Trophoblast cell (in vitro differentiated cells and primary cell): ENCODE measurements at regions not wholly inside any gene's neighbourhood (a gene's known extent, or its start where the extent isn't known, plus 50 kb on each side); places are given as distances from the start of the nearest gene placed in this dataset.

ENCODE experiments used
- DNase-seq, 2 donors: peaks; one replicate each; pipeline ENCODE4 v3.0.0-alpha.2; 2016
- H2AFZ ChIP-seq: 2 replicates; pipeline ENCODE4 v1.6.1; 2013; ENCODE audit warnings: low read length, moderate library complexity, mild to moderate bottlenecking; ENCODE audit not compliant: insufficient read depth, poor library complexity
- H2AK5ac ChIP-seq: 2 replicates; pipeline ENCODE4 v1.6.1; 2013; ENCODE audit warnings: mild to moderate bottlenecking, low read length
- H2BK120ac ChIP-seq: 2 replicates; pipeline ENCODE4 v1.6.1; 2013; ENCODE audit warnings: low read length, mild to moderate bottlenecking, moderate library complexity; ENCODE audit not compliant: insufficient read depth, poor library complexity
- H2BK12ac ChIP-seq: 2 replicates; pipeline ENCODE4 v1.6.1; 2013; ENCODE audit warnings: mild to moderate bottlenecking, low read length, moderate library complexity
- H2BK5ac ChIP-seq: 2 replicates; pipeline ENCODE4 v1.6.1; 2013; ENCODE audit warnings: low read length, low read depth, moderate library complexity, mild to moderate bottlenecking; ENCODE audit not compliant: poor library complexity
- H3K14ac ChIP-seq: 2 replicates; pipeline ENCODE4 v1.6.1; 2013; ENCODE audit warnings: mild to moderate bottlenecking, low read length
- H3K18ac ChIP-seq: 2 replicates; pipeline ENCODE4 v1.6.1; 2013; ENCODE audit warnings: mild to moderate bottlenecking, low read length
- H3K23ac ChIP-seq: 2 replicates; pipeline ENCODE4 v1.6.1; 2013; ENCODE audit warnings: low read length
- H3K27ac ChIP-seq: 2 replicates; pipeline ENCODE4 v1.5.1; 2013; ENCODE audit warnings: low read depth, mild to moderate bottlenecking, inconsistent platforms, low read length, moderate library complexity
- H3K27me3 ChIP-seq: 2 replicates; pipeline ENCODE4 v1.6.1; 2013; ENCODE audit warnings: inconsistent platforms, mild to moderate bottlenecking, low read length, moderate library complexity; ENCODE audit not compliant: insufficient read depth
- H3K36me3 ChIP-seq, 2 experiments: 1 replicate in 1 of 2; 2 replicates in 1 of 2; pipeline ENCODE4 v1.6.1; 2013; ENCODE audit warnings: low read length in 2 of 2, mild to moderate bottlenecking in 2 of 2, moderate library complexity in 1 of 2; ENCODE audit not compliant: insufficient read depth in 2 of 2, control insufficient read depth in 1 of 2
- H3K4ac ChIP-seq: 2 replicates; pipeline ENCODE4 v1.6.1; 2013; ENCODE audit warnings: low read depth, mild to moderate bottlenecking, low read length, moderate library complexity
- H3K4me1 ChIP-seq, 2 experiments: 1 replicate in 1 of 2; 2 replicates in 1 of 2; pipeline ENCODE4 v1.6.1; 2013; ENCODE audit warnings: low read length in 2 of 2, mild to moderate bottlenecking in 2 of 2, moderate library complexity in 1 of 2; ENCODE audit not compliant: insufficient read depth in 2 of 2, control insufficient read depth in 1 of 2
- H3K4me2 ChIP-seq: 2 replicates; pipeline ENCODE4 v1.6.1; 2013; ENCODE audit warnings: inconsistent platforms, mild to moderate bottlenecking, low read length, moderate library complexity
- H3K4me3 ChIP-seq: 2 replicates; pipeline ENCODE4 v1.5.1; 2013; ENCODE audit warnings: mild to moderate bottlenecking, low read depth, low read length, inconsistent platforms
- H3K79me1 ChIP-seq: one replicate; pipeline ENCODE4 v1.6.1; 2013; ENCODE audit warnings: low read length
- H3K79me2 ChIP-seq: 2 replicates; pipeline ENCODE4 v1.6.1; 2013; ENCODE audit warnings: low read length, mild to moderate bottlenecking; ENCODE audit not compliant: control insufficient read depth, insufficient read depth, poor library complexity
- H3K9ac ChIP-seq: 2 replicates; pipeline ENCODE4 v1.6.1; 2013; ENCODE audit warnings: mild to moderate bottlenecking, low read length
- H3K9me3 ChIP-seq: 2 replicates; pipeline ENCODE4 v1.6.1; 2013; ENCODE audit warnings: low read depth, mild to moderate bottlenecking, control low read depth, inconsistent platforms, low read length; ENCODE audit not compliant: insufficient read depth
- H4K12ac ChIP-seq: 2 replicates; pipeline ENCODE4 v1.6.1; 2013; ENCODE audit warnings: low read depth, mild to moderate bottlenecking, low read length, moderate library complexity
- H4K8ac ChIP-seq: 2 replicates; pipeline ENCODE4 v1.6.1; 2013; ENCODE audit warnings: low read depth, mild to moderate bottlenecking, low read length, moderate library complexity
- H4K91ac ChIP-seq: one replicate; pipeline ENCODE4 v1.6.1; 2013; ENCODE audit warnings: low read depth, mild to moderate bottlenecking, low read length, moderate library complexity
- WGBS: extraction: QIAGEN DNeasy Blood & Tissue Kit; methylation state at CpG from one replicate; pipeline ENCODE4 v1.1.7; 2013; ENCODE audit warnings: missing lambda C conversion rate; ENCODE audit not compliant: insufficient read length, insufficient coverage; ENCODE audit errors: extremely low coverage; 5-methylcytosine and 5-hydroxymethylcytosine counted together

DNA sequence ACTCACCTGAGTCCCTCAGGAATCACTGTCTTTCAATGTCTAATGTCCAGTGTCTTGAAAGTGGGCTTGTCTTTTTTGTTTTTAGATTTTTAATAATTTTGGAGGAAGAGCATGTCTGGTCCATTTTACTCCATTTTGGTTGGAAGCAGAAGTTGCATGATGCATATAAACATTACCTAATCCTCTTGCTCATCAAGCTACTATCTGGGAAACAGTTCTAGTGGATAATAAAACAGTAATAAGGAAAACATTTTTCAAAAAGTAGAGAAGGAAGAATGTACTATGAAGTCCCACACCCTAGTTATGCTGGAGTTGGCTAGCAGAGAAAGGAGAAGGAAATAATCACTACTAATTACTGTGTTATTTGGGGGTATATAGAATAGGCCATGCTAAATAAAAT lies 263.7 kb downstream of the ETAA1 start:
- Histone ChIP-seq H4K12ac (no peak overlapping the region), H3K14ac (no peak overlapping the region), H3K23ac (no peak overlapping the region), H3K27me3 (no peaks in the 10 kb centered on the region), H2BK12ac (no peak overlapping the region), H3K4me1 (no peaks in the 10 kb centered on the region), H2AK5ac (no peak overlapping the region), H4K8ac (no peak overlapping the region), H3K27ac (no peak overlapping the region), H3K79me1 (no peaks in the 10 kb centered on the region), H3K36me3 (no peaks in the 10 kb centered on the region), H3K18ac (no peak overlapping the region), H2BK5ac (no peak overlapping the region), H3K4me2 (no peak overlapping the region), H3K9ac (no peak overlapping the region), H4K91ac (no peak overlapping the region), H3K79me2 (no peaks in the 10 kb centered on the region), H3K4me3 (no peak overlapping the region), H2BK120ac (no peak overlapping the region), H2AFZ (no peak overlapping the region), H3K4ac (no peak overlapping the region), H3K9me3 (no peaks in the 10 kb centered on the region)
- DNase-seq, result no peak

- Histone ChIP-seq H4K91ac (no peak overlapping the region), H3K9me3 (no peaks in the 10 kb centered on the region), H3K4me3 (no peak overlapping the region), H2AK5ac (no peak overlapping the region), H2BK12ac (no peak overlapping the region), H3K27ac (no peak overlapping the region), H2BK5ac (no peak overlapping the region), H3K18ac (no peak overlapping the region), H3K4me1 (no peaks in the 10 kb centered on the region), H3K4ac (no peak overlapping the region), H3K9ac (no peak overlapping the region), H3K14ac (no peak overlapping the region), H3K79me2 (no peaks in the 10 kb centered on the region), H2BK120ac (no peak overlapping the region), H3K36me3 (no peaks in the 10 kb centered on the region), H3K23ac (no peak overlapping the region), H4K8ac (no peak overlapping the region), H3K79me1 (no peaks in the 10 kb centered on the region), H4K12ac (no peak overlapping the region), H2AFZ (no peak overlapping the region), H3K27me3 (no peaks in the 10 kb centered on the region), H3K4me2 (no peak overlapping the region)
- DNase-seq, result no peak
Observed at GRCh38 chr2:67662222-67662621, 265.1 kb downstream of the ETAA1 start.

DNA sequence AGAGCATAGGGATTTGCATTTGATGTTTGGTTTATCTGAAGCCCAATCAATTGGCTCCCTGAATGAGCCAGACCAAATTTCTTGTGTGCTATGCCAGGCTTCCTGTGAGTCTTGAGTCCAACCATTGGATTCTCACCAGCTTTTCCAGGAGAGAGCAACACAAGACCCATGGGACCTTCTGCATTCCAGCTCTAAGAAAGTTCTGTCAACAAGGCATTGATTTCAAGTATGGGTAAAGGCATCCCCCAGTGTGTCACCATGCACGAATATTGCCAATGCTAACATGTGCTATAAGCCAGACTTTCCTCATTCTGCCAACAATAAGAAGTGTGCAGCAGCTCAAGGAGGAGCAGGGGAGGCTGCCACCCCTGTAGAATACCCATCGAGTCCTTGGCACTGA lies 266.6 kb downstream of the ETAA1 start:
- H3K4ac ChIP-seq, result no peak overlapping the region
- DNase-seq, result no peak
- no peak overlapping the region for H4K91ac ChIP-seq
- H3K9ac ChIP-seq, result peak overlapping the region; percentile 47
- H3K14ac ChIP-seq, result no peak overlapping the region
- H3K79me1 ChIP-seq, result no peaks in the 10 kb centered on the region
- H3K4me1 ChIP-seq, result no peaks in the 10 kb centered on the region
- no peaks in the 10 kb centered on the region for H3K36me3 ChIP-seq
- no peaks in the 10 kb centered on the region for H3K27me3 ChIP-seq
- H4K12ac ChIP-seq, result no peak overlapping the region
- H2BK12ac ChIP-seq, result no peak overlapping the region
- H2AFZ ChIP-seq, result no peak overlapping the region
- H3K4me3 ChIP-seq, result no peak overlapping the region
- no peak overlapping the region for H3K4me2 ChIP-seq
- H3K18ac ChIP-seq, result no peak overlapping the region
- H3K27ac ChIP-seq, result no peak overlapping the region
- H2BK120ac ChIP-seq, result no peak overlapping the region
- H3K23ac ChIP-seq, result peak overlapping the region; percentile 27
- H4K8ac ChIP-seq, result no peak overlapping the region
- no peaks in the 10 kb centered on the region for H3K9me3 ChIP-seq
- WGBS, result no CpG with 5 or more reads among the region's 2 CpGs
- H2BK5ac ChIP-seq, result no peak overlapping the region
- H3K79me2 ChIP-seq, result no peaks in the 10 kb centered on the region
- no peak overlapping the region for H2AK5ac ChIP-seq

DNA sequence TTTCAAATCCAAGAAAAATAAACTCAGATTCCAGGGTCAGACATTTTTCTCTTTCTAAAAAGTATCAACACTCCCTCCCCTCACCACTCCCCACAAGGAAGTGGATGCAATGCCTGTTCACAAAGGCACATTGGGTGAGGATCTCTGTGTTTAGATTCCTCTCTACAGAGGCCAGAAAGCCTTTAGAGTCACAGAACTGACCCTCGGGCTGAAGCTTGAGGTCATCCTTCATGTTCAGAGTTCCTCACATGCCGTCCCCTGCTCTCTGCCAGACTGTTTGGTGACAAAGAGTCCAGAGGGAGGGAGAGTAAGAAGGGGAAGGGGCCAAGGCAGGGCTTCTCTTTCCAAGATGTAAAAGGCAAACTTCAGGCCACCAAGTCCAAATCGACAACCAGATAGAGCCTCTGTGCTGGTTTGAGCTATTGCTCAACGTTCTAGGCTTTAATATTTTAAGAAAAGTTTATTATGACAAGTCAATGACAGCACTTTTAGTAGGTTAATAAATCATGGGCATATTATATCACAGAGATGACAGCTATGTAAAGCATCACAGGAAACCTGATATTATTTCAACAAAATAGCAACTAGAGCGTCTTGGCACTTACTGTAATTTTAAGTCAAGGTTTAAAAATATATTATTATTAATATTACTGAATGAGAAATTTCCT lies 269.4 kb downstream of the ETAA1 start:
- Histone ChIP-seq H3K4me2 (no peak overlapping the region), H2AFZ (no peak overlapping the region), H2BK5ac (no peak overlapping the region), H3K9me3 (no peaks in the 10 kb centered on the region), H3K14ac (no peak overlapping the region), H3K36me3 (no peaks in the 10 kb centered on the region), H3K23ac (no peak overlapping the region), H2BK12ac (no peak overlapping the region), H3K4ac (no peak overlapping the region), H3K4me3 (no peak overlapping the region), H4K12ac (no peak overlapping the region), H4K91ac (no peak overlapping the region), H4K8ac (no peak overlapping the region), H3K79me2 (no peaks in the 10 kb centered on the region), H3K4me1 (no peaks in the 10 kb centered on the region), H3K79me1 (no peaks in the 10 kb centered on the region), H2BK120ac (no peak overlapping the region), H2AK5ac (no peak overlapping the region), H3K18ac (no peak overlapping the region), H3K9ac (no peak overlapping the region), H3K27me3 (no peaks in the 10 kb centered on the region), H3K27ac (no peak overlapping the region)
- peak; percentile 20 to 57 for DNase-seq
- no CpG with 5 or more reads among the region's 5 CpGs for WGBS
